ENCODE measurements at regions not wholly inside any gene's neighbourhood (a gene's known extent, or its start where the extent isn't known, plus 50 kb on each side); places are given as distances from the start of the nearest gene placed in this dataset.

- TF ChIP-seq, protein P1, sequence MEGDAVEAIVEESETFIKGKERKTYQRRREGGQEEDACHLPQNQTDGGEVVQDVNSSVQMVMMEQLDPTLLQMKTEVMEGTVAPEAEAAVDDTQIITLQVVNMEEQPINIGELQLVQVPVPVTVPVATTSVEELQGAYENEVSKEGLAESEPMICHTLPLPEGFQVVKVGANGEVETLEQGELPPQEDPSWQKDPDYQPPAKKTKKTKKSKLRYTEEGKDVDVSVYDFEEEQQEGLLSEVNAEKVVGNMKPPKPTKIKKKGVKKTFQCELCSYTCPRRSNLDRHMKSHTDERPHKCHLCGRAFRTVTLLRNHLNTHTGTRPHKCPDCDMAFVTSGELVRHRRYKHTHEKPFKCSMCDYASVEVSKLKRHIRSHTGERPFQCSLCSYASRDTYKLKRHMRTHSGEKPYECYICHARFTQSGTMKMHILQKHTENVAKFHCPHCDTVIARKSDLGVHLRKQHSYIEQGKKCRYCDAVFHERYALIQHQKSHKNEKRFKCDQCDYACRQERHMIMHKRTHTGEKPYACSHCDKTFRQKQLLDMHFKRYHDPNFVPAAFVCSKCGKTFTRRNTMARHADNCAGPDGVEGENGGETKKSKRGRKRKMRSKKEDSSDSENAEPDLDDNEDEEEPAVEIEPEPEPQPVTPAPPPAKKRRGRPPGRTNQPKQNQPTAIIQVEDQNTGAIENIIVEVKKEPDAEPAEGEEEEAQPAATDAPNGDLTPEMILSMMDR (IDR thresholded peaks at IDR 0.05): no peak
- TF ChIP-seq POLR2A (IDR thresholded peaks at IDR 0.05): no peak
Observed at GRCh38 chr13:80006940-80007339, 334.0 kb downstream of the SPRY2 start.
